ENCODE measurements at regions not wholly inside any gene's neighbourhood (a gene's known extent, or its start where the extent isn't known, plus 50 kb on each side); places are given as distances from the start of the nearest gene placed in this dataset.

DNA sequence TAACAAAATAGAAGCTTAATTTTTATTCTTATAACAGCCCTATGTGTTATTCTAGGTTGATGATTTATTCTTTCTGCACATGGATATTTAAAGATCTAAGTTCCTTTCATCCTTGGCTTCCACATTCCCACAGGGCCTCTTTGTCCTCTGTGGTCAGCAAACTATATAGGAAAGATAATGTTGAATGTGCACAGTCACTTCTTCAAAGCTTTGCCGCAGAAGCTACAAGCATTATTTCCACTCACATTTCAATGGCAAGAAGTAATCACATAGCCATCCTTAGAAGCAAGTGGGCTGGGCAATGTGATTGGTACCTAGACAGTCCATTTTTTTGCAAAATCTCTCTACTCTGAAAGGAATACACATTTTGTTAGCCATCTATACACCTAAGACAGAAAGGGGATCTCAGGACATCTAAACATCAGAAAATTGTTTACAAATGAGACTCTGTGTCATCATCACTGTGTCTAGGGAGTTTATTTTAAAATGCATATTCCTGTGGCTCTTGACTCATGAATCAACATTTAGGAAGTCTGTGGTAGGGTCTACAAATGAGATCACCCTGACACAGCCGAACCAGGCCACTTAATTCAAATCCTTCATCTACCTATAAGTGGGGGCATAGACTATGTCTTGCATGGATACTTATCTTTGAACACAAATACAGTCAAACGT is 1060.5 kb downstream of the XPNPEP1 start:
- no peak overlapping the region for H3K4me3 Mint-ChIP-seq
- Histone ChIP-seq H3K27me3 (ENCODE audit: insufficient read depth) (no peaks in the 10 kb centered on the region), H3K4me2 (no peak overlapping the region), H3K9me2 (ENCODE audit: insufficient read depth) (no peaks in the 10 kb centered on the region), H3K4me3 (no peak overlapping the region), H3K36me3 (ENCODE audit: insufficient read depth) (no peaks in the 10 kb centered on the region), H3K79me2 (replicated peaks; ENCODE audit: insufficient read depth) (no peaks in the 10 kb centered on the region), H3F3A (replicated peaks; ENCODE audit: low read depth) (no peaks in the 10 kb centered on the region), H3K27ac (ENCODE audit: low read depth) (no peak overlapping the region), H4K20me1 (replicated peaks; ENCODE audit: insufficient read depth) (no peaks in the 10 kb centered on the region), H3K4me1 (ENCODE audit: insufficient read depth) (no peaks in the 10 kb centered on the region), H2AFZ (no peak overlapping the region)
- ATAC-seq (no peak), DNase-seq (ENCODE audit: low spot score) (no peak)
- TF ChIP-seq, protein P1, sequence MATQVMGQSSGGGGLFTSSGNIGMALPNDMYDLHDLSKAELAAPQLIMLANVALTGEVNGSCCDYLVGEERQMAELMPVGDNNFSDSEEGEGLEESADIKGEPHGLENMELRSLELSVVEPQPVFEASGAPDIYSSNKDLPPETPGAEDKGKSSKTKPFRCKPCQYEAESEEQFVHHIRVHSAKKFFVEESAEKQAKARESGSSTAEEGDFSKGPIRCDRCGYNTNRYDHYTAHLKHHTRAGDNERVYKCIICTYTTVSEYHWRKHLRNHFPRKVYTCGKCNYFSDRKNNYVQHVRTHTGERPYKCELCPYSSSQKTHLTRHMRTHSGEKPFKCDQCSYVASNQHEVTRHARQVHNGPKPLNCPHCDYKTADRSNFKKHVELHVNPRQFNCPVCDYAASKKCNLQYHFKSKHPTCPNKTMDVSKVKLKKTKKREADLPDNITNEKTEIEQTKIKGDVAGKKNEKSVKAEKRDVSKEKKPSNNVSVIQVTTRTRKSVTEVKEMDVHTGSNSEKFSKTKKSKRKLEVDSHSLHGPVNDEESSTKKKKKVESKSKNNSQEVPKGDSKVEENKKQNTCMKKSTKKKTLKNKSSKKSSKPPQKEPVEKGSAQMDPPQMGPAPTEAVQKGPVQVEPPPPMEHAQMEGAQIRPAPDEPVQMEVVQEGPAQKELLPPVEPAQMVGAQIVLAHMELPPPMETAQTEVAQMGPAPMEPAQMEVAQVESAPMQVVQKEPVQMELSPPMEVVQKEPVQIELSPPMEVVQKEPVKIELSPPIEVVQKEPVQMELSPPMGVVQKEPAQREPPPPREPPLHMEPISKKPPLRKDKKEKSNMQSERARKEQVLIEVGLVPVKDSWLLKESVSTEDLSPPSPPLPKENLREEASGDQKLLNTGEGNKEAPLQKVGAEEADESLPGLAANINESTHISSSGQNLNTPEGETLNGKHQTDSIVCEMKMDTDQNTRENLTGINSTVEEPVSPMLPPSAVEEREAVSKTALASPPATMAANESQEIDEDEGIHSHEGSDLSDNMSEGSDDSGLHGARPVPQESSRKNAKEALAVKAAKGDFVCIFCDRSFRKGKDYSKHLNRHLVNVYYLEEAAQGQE (IDR thresholded peaks at IDR 0.05; ENCODE audit: unreplicated experiment) = no peak
- no peak for TF ChIP-seq ZNF331 (CRISPR knock-in tag; IDR thresholded peaks at IDR 0.05; ENCODE audit: low read depth)
- H3K27ac Mint-ChIP-seq = no peak overlapping the region
- no peaks in the 10 kb centered on the region for H3K27me3 Mint-ChIP-seq (ENCODE audit: insufficient read depth, low read depth, poor library complexity)
- H3K4me1 Mint-ChIP-seq = no peaks in the 10 kb centered on the region
- H3K36me3 Mint-ChIP-seq (ENCODE audit: low read depth) = no peaks in the 10 kb centered on the region
- peaks cover 4% of the 10 kb centered on the region; the same call in 1 of the 3 replicates for H3K9me3 Mint-ChIP-seq

DNA sequence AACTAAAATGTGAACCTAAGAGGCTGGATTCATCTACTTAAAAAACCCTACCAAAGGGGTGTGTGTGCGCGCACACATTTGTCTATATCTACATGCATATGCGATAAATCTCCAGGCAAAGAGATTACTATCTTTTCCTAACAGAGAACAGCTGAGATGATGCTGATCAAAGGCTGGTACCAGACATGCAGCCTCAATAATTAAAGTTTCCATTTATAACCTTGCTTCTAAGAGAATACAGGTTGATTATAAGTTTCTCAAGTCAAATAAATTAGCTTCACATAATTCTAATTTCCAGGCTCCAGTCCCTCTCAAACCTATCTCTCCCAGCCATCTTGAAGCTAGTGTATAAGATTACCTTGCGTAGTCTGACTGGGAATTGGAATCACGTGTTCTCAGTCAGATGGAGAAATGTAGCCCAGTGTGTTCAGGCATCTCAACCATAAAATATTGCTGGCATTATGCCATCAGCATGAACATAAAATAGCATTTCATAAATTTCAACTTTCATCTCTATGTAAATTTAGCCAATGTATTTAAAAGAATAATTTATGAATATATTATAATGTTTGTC is 1062.0 kb downstream of the XPNPEP1 start:
- Histone ChIP-seq H3K79me2 (replicated peaks; ENCODE audit: insufficient read depth) (no peaks in the 10 kb centered on the region), H2AFZ (no peak overlapping the region), H3K36me3 (ENCODE audit: insufficient read depth) (no peaks in the 10 kb centered on the region), H3K27me3 (ENCODE audit: insufficient read depth) (no peaks in the 10 kb centered on the region), H3K4me3 (no peak overlapping the region), H3K4me1 (ENCODE audit: insufficient read depth) (no peaks in the 10 kb centered on the region), H3K27ac (ENCODE audit: low read depth) (no peak overlapping the region), H3F3A (replicated peaks; ENCODE audit: low read depth) (no peaks in the 10 kb centered on the region), H3K4me2 (no peak overlapping the region), H3K9me2 (ENCODE audit: insufficient read depth) (no peaks in the 10 kb centered on the region), H4K20me1 (replicated peaks; ENCODE audit: insufficient read depth) (no peaks in the 10 kb centered on the region)
- ATAC-seq = no peak
- Mint-ChIP-seq H3K27me3 (ENCODE audit: insufficient read depth, low read depth, poor library complexity) (no peaks in the 10 kb centered on the region), H3K4me1 (no peaks in the 10 kb centered on the region), H3K27ac (no peak overlapping the region), H3K4me3 (no peak overlapping the region), H3K9me3 (peaks cover 9% of the 10 kb centered on the region; the same call in 2 of the 3 replicates), H3K36me3 (ENCODE audit: low read depth) (no peaks in the 10 kb centered on the region)
- DNase-seq (ENCODE audit: low spot score) = no peak
- TF ChIP-seq STAT1 (IDR thresholded peaks at IDR 0.05; ENCODE audit: unreplicated experiment) (no peak), JUNB (IDR thresholded peaks at IDR 0.05; ENCODE audit: unreplicated experiment) (no peak), POLR2AphosphoS5 (IDR thresholded peaks at IDR 0.05; ENCODE audit: low read depth) (no peak), EZH2 (IDR thresholded peaks at IDR 0.05; ENCODE audit: low read depth, unreplicated experiment) (no peak), ZNF331 (CRISPR knock-in tag; IDR thresholded peaks at IDR 0.05; ENCODE audit: low read depth) (no peak), NANOG (IDR thresholded peaks at IDR 0.05; ENCODE audit: borderline replicate concordance) (no peak), EZH2phosphoT487 (IDR thresholded peaks at IDR 0.05; ENCODE audit: unreplicated experiment) (no peak)
- TF ChIP-seq, protein P2, sequence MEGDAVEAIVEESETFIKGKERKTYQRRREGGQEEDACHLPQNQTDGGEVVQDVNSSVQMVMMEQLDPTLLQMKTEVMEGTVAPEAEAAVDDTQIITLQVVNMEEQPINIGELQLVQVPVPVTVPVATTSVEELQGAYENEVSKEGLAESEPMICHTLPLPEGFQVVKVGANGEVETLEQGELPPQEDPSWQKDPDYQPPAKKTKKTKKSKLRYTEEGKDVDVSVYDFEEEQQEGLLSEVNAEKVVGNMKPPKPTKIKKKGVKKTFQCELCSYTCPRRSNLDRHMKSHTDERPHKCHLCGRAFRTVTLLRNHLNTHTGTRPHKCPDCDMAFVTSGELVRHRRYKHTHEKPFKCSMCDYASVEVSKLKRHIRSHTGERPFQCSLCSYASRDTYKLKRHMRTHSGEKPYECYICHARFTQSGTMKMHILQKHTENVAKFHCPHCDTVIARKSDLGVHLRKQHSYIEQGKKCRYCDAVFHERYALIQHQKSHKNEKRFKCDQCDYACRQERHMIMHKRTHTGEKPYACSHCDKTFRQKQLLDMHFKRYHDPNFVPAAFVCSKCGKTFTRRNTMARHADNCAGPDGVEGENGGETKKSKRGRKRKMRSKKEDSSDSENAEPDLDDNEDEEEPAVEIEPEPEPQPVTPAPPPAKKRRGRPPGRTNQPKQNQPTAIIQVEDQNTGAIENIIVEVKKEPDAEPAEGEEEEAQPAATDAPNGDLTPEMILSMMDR (conservative IDR thresholded peaks at IDR 0.05; ENCODE audit: low read depth in 2 of 2) = no peak
- TF ChIP-seq, protein P1 (IDR thresholded peaks at IDR 0.05; ENCODE audit: unreplicated experiment) = no peak
- TF ChIP-seq, protein P3, sequence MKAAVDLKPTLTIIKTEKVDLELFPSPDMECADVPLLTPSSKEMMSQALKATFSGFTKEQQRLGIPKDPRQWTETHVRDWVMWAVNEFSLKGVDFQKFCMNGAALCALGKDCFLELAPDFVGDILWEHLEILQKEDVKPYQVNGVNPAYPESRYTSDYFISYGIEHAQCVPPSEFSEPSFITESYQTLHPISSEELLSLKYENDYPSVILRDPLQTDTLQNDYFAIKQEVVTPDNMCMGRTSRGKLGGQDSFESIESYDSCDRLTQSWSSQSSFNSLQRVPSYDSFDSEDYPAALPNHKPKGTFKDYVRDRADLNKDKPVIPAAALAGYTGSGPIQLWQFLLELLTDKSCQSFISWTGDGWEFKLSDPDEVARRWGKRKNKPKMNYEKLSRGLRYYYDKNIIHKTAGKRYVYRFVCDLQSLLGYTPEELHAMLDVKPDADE (IDR thresholded peaks at IDR 0.05) = no peak

Data from GM23338 (cell line).